Activated T-helper 17 cell treated with anti-CD3 and anti-CD28 coated beads, Interleukin-2, amount 50 U/mL, for 72 hours (primary cell): ENCODE measurements at regions not wholly inside any gene's neighbourhood (a gene's known extent, or its start where the extent isn't known, plus 50 kb on each side); places are given as distances from the start of the nearest gene placed in this dataset.
"Not testable (repeated sequence)": the region's sequence is repeated elsewhere in the genome, so short reads cannot be mapped to it uniquely, and the experiment has no call there.

ENCODE experiments used
- ATAC-seq: fragments of 150-1000 bp; cut with Tn5 transposase; replicated peaks from 2 replicates; pipeline ENCODE4 v1.10.0; 2021; ENCODE audit warnings: mild to moderate bottlenecking, moderate library complexity
- H3K27ac Mint-ChIP-seq: one replicate; pipeline ENCODE4 v1.8.0; 2022; ENCODE audit warnings: mixed read lengths
- H3K27me3 Mint-ChIP-seq: one replicate; pipeline ENCODE4 v1.8.0; 2022; ENCODE audit warnings: mixed read lengths
- H3K36me3 Mint-ChIP-seq: one replicate; pipeline ENCODE4 v1.8.0; 2022; ENCODE audit warnings: low read depth, mild to moderate bottlenecking, mixed read lengths
- H3K4me1 Mint-ChIP-seq: one replicate; pipeline ENCODE4 v1.8.0; 2022; ENCODE audit warnings: mixed read lengths
- H3K4me3 Mint-ChIP-seq: one replicate; pipeline ENCODE4 v1.8.0; 2022; ENCODE audit warnings: mild to moderate bottlenecking, mixed read lengths
- H3K9me3 Mint-ChIP-seq: one replicate; pipeline ENCODE4 v1.8.0; 2022; ENCODE audit warnings: mixed read lengths

- Mint-ChIP-seq H3K4me1 (no peaks in the 10 kb centered on the region), H3K27ac (no peak overlapping the region), H3K9me3 (no peaks in the 10 kb centered on the region), H3K36me3 (no peaks in the 10 kb centered on the region), H3K4me3 (no peak overlapping the region), H3K27me3 (peaks cover 6% of the 10 kb centered on the region)
- ATAC-seq: no peak
Measured at GRCh38 chr5:89071941-89072331, 189.0 kb upstream of the MEF2C start.

DNA sequence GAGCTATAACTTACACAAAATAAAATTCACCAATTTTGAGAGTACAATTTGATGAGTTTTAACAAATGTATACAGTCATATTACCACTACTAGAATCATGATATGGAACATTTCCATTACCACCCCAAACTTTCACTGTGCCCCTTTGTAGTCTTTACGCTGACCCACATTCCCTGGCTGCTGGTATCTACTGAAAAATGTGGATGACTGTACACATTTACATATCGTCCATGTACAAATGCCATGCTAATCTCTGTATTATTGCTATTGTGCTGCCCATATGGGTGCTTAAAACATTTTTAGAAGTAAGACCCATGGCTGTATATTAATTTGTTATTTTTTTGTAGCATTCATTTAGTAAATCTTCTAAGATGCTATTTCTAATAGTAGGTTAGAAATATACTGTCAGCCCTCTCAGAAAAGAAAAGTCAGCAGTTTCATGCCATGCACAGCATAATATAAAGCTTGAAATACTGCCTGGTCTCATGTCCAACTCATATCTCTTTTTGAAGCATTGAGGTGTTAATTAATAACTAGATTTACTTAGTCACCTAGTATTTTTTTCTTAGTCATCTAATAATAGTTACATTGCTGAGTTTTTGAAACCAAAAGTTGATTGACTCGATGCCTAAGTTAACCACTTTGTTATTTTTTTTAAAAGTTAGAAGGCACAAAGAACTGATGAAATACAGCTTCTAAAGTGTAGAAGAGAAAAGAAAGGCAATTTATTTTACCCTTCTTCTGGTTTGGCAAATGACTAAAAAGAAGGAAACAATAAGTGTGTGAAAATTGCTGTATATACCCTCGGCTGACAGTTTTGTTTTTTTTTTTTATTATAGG is 188.3 kb upstream of the MEF2C start:
- Mint-ChIP-seq H3K4me3 (no peak overlapping the region), H3K36me3 (no peaks in the 10 kb centered on the region), H3K27me3 (peaks cover 6% of the 10 kb centered on the region), H3K4me1 (no peaks in the 10 kb centered on the region), H3K27ac (no peak overlapping the region), H3K9me3 (no peaks in the 10 kb centered on the region)
- no peak for ATAC-seq

DNA sequence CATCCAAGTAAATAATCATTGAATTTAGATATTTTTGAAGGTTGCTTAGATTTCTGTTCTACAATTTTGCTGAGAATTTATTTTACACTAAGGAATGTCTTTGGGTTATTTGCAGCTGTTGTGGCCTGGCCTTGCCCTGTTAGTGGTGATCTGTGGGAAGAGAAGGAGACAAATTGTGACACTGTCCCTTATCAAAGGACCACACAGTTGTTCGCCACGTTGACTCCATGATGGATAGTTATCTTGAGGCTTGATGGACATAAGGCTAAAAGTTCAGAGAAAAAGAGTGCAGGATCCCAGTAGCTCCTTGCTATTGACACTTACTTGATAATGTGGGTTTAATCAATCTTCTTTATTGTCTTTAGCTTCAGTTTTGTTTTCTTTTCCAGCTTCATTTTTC is 186.6 kb upstream of the MEF2C start:
- Mint-ChIP-seq H3K4me1 (no peaks in the 10 kb centered on the region), H3K4me3 (no peak overlapping the region), H3K27me3 (peaks cover 6% of the 10 kb centered on the region), H3K36me3 (no peaks in the 10 kb centered on the region), H3K27ac (no peak overlapping the region), H3K9me3 (no peaks in the 10 kb centered on the region)
- ATAC-seq: no peak

- ATAC-seq: no peak
- Mint-ChIP-seq H3K27ac (no peak overlapping the region), H3K4me1 (no peaks in the 10 kb centered on the region), H3K36me3 (no peaks in the 10 kb centered on the region), H3K9me3 (no peaks in the 10 kb centered on the region), H3K27me3 (no peaks in the 10 kb centered on the region), H3K4me3 (no peak overlapping the region)
Measured at GRCh38 chr5:89067362-89067761, 184.4 kb upstream of the MEF2C start.

DNA sequence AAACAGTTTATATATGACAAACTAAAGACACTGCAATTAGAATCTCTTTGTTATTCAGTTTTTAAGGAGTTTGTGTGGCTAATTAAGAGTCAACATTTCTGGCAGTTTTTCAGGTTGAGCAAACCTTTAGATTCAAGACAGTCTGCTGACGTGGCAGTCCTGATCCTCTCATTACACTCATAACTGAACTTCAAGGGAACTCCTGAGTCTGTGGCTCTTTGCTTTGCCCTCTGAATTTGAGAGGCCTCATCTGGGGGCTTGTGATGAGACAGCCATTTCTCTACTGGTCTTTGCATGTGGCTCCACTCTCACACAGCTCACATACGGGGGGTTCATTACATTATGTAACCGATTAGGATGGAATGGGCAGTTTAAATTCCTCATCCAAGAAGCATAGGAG is 182.9 kb upstream of the MEF2C start:
- H3K36me3 Mint-ChIP-seq: no peaks in the 10 kb centered on the region
- ATAC-seq: peak; percentile 31

GRCh38 chr5:89064736-89065135 is 181.8 kb upstream of the MEF2C start:
- H3K27me3 Mint-ChIP-seq: no peaks in the 10 kb centered on the region
- H3K27ac Mint-ChIP-seq: no peak overlapping the region

More for the DNA sequence above, 182.9 kb upstream of the MEF2C start:
- Mint-ChIP-seq H3K9me3 (no peaks in the 10 kb centered on the region), H3K4me3 (no peak overlapping the region), H3K27me3 (no peaks in the 10 kb centered on the region), H3K27ac (no peak overlapping the region), H3K4me1 (no peaks in the 10 kb centered on the region)

DNA sequence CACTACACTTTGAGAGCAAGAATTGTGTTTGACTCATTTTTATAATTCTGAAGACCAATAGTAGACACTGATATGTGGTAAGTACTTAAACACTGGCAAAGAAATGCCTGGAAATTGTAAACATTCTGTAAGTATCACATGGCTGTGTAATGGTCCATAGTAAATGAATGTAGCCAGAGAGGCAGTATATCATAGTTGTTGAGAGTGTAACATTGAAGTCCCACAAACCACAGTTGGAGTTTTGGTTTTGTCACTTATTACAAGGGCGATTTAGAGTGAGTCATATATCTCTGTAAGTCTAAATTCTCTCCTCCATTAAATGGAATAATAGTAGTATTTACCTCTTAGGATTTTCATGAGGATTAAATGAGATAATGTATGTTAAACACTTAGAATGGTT is 181.1 kb upstream of the MEF2C start:
- Mint-ChIP-seq H3K27ac (no peak overlapping the region), H3K4me1 (no peaks in the 10 kb centered on the region), H3K36me3 (no peaks in the 10 kb centered on the region), H3K9me3 (no peaks in the 10 kb centered on the region), H3K27me3 (no peaks in the 10 kb centered on the region), H3K4me3 (no peak overlapping the region)
- ATAC-seq: peak; percentile 16

More at GRCh38 chr5:89064736-89065135, 181.8 kb upstream of the MEF2C start:
- Mint-ChIP-seq H3K36me3 (no peaks in the 10 kb centered on the region), H3K4me3 (no peak overlapping the region), H3K4me1 (no peaks in the 10 kb centered on the region), H3K9me3 (no peaks in the 10 kb centered on the region)
- no peak for ATAC-seq

GRCh38 chr5:89060768-89061167 is 177.8 kb upstream of the MEF2C start:
- H3K4me3 Mint-ChIP-seq: no peak overlapping the region
- no peaks in the 10 kb centered on the region for H3K36me3 Mint-ChIP-seq
- no peaks in the 10 kb centered on the region for H3K27me3 Mint-ChIP-seq
- ATAC-seq: no peak
- H3K4me1 Mint-ChIP-seq: no peaks in the 10 kb centered on the region
- no peaks in the 10 kb centered on the region for H3K9me3 Mint-ChIP-seq
- no peak overlapping the region for H3K27ac Mint-ChIP-seq

- H3K4me3 Mint-ChIP-seq: no peak overlapping the region
- H3K27ac Mint-ChIP-seq: no peak overlapping the region
- no peaks in the 10 kb centered on the region for H3K9me3 Mint-ChIP-seq
- H3K36me3 Mint-ChIP-seq: no peaks in the 10 kb centered on the region
- ATAC-seq: no peak
- H3K4me1 Mint-ChIP-seq: no peaks in the 10 kb centered on the region
- H3K27me3 Mint-ChIP-seq: no peaks in the 10 kb centered on the region
Measured at GRCh38 chr5:89059274-89059673, 176.3 kb upstream of the MEF2C start.

- Mint-ChIP-seq H3K27ac (no peak overlapping the region), H3K4me3 (no peak overlapping the region), H3K9me3 (peaks cover 3% of the 10 kb centered on the region), H3K27me3 (no peaks in the 10 kb centered on the region), H3K36me3 (no peaks in the 10 kb centered on the region), H3K4me1 (no peaks in the 10 kb centered on the region)
- ATAC-seq: no peak
Measured at GRCh38 chr5:89055695-89056085, 172.7 kb upstream of the MEF2C start.

- peaks cover 7% of the 10 kb centered on the region for H3K9me3 Mint-ChIP-seq
Measured at GRCh38 chr5:89055015-89055694, 172.2 kb upstream of the MEF2C start.

GRCh38 chr5:89053547-89053946 is 170.6 kb upstream of the MEF2C start:
- Mint-ChIP-seq H3K36me3 (no peaks in the 10 kb centered on the region), H3K9me3 (peaks cover 7% of the 10 kb centered on the region), H3K27ac (no peak overlapping the region), H3K4me3 (no peak overlapping the region), H3K4me1 (no peaks in the 10 kb centered on the region), H3K27me3 (no peaks in the 10 kb centered on the region)
- ATAC-seq: no peak

More at GRCh38 chr5:89055015-89055694, 172.2 kb upstream of the MEF2C start:
- Mint-ChIP-seq H3K27ac (no peak overlapping the region), H3K36me3 (no peaks in the 10 kb centered on the region), H3K4me3 (no peak overlapping the region), H3K27me3 (no peaks in the 10 kb centered on the region), H3K4me1 (no peaks in the 10 kb centered on the region)
- no peak for ATAC-seq

DNA sequence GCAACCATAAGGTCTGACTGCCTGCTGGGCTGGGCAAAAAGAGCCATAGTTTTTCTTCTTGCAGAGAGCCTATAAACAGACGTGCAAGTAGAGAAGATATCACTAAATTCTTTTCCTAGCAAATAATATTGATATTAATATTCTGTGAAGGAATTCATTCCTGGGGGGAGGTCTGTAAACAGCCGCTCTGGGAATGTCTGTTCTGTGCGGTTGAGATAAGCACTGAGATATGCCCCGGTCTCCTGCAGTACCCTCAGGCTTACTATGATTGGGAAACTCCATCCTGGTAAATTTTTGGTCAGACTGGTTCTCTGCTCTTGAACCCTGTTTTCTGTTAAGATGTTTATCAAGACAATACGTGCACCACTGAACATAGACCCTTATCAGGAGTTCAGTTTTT is 167.1 kb upstream of the MEF2C start:
- not testable (repeated sequence) for H3K27ac Mint-ChIP-seq, H3K4me1 Mint-ChIP-seq, H3K9me3 Mint-ChIP-seq, H3K4me3 Mint-ChIP-seq, H3K27me3 Mint-ChIP-seq, ATAC-seq, H3K36me3 Mint-ChIP-seq

- Mint-ChIP-seq H3K4me3 (no peak overlapping the region), H3K27me3 (no peaks in the 10 kb centered on the region), H3K27ac (no peak overlapping the region), H3K4me1 (no peaks in the 10 kb centered on the region), H3K36me3 (no peaks in the 10 kb centered on the region), H3K9me3 (peaks cover 7% of the 10 kb centered on the region)
- ATAC-seq: no peak
Measured at GRCh38 chr5:89047571-89047970, 164.6 kb upstream of the MEF2C start.

- H3K9me3 Mint-ChIP-seq: no peaks in the 10 kb centered on the region
- H3K4me1 Mint-ChIP-seq: no peaks in the 10 kb centered on the region
- no peak overlapping the region for H3K4me3 Mint-ChIP-seq
- H3K27me3 Mint-ChIP-seq: no peaks in the 10 kb centered on the region
- ATAC-seq: no peak
- H3K36me3 Mint-ChIP-seq: no peaks in the 10 kb centered on the region
- H3K27ac Mint-ChIP-seq: no peak overlapping the region
Measured at GRCh38 chr5:89045216-89045615, 162.2 kb upstream of the MEF2C start.
